CD14-positive monocyte (primary cell): ENCODE measurements at regions not wholly inside any gene's neighbourhood (a gene's known extent, or its start where the extent isn't known, plus 50 kb on each side); places are given as distances from the start of the nearest gene placed in this dataset.

ENCODE experiments used
- DNase-seq, 3 donors: peaks; one replicate each; pipeline ENCODE4 v3.0.0-alpha.2; 2011 to 2022
- H2AFZ ChIP-seq: 2 replicates; pipeline ENCODE4 v1.6.0; 2012; ENCODE audit warnings: mild to moderate bottlenecking, low read depth, low read length, inconsistent platforms; ENCODE audit not compliant: insufficient read depth, poor library complexity, severe bottlenecking
- H3K27ac ChIP-seq, 2 donors: 1 replicate in 1 of 2; 2 replicates in 1 of 2; pipeline ENCODE4 v1.5.1; 2012 to 2013; ENCODE audit warnings: low read length in 2 of 2, control low read depth in 1 of 2, inconsistent platforms in 1 of 2, low read depth in 1 of 2, mild to moderate bottlenecking in 1 of 2
- H3K27me3 ChIP-seq, 2 donors: one replicate each; pipeline versions ENCODE4 v1.6.0 to v1.6.1; 2011 to 2013; ENCODE audit warnings: low read length in 2 of 2; ENCODE audit not compliant: control insufficient read depth in 2 of 2, insufficient read depth in 2 of 2
- H3K36me3 ChIP-seq, 2 donors: replicated peaks in 1 of 2; 1 replicate in 1 of 2; 2 replicates in 1 of 2; pipeline versions ENCODE4 v1.5.1 to v1.6.1; 2012 to 2013; ENCODE audit warnings: low read length in 2 of 2, control low read depth in 1 of 2, inconsistent platforms in 1 of 2, mild to moderate bottlenecking in 1 of 2; ENCODE audit not compliant: insufficient read depth in 2 of 2, control insufficient read depth in 1 of 2
- H3K4me1 ChIP-seq, 2 donors: 1 replicate in 1 of 2; 2 replicates in 1 of 2; pipeline versions ENCODE4 v1.5.1 to v1.6.1; 2012 to 2013; ENCODE audit warnings: low read length in 2 of 2, control low read depth in 1 of 2, inconsistent platforms in 1 of 2, mild to moderate bottlenecking in 1 of 2, moderate library complexity in 1 of 2; ENCODE audit not compliant: insufficient read depth in 2 of 2, control insufficient read depth in 1 of 2
- H3K4me2 ChIP-seq: replicated peaks from 2 replicates; pipeline ENCODE3; 2012; ENCODE audit warnings: low read length, moderate library complexity, mild to moderate bottlenecking; ENCODE audit not compliant: poor library complexity, severe bottlenecking; ENCODE audit errors: extremely low read depth
- H3K4me3 ChIP-seq, 3 experiments: fragments of 200-600 bp in 1 of 3; sonication (generic) in 1 of 3; replicated peaks in 1 of 3; 1 replicate in 2 of 3; 2 replicates in 1 of 3; pipeline ENCODE4 v1.5.1; 2011 to 2013; ENCODE audit warnings: low read length in 3 of 3, mild to moderate bottlenecking in 3 of 3, control low read depth in 2 of 3, low read depth in 2 of 3, inconsistent platforms in 1 of 3, moderate library complexity in 1 of 3
- H3K79me2 ChIP-seq: 2 replicates; pipeline ENCODE4 v1.6.0; 2012; ENCODE audit warnings: mild to moderate bottlenecking, control low read depth, inconsistent platforms, low read length, moderate library complexity; ENCODE audit not compliant: insufficient read depth
- H3K9ac ChIP-seq: 2 replicates; pipeline ENCODE4 v1.6.0; 2017; ENCODE audit warnings: low read length, mild to moderate bottlenecking; ENCODE audit not compliant: insufficient read depth, poor library complexity, severe bottlenecking
- H3K9me3 ChIP-seq, 2 donors: replicated peaks in 1 of 2; 1 replicate in 1 of 2; 2 replicates in 1 of 2; pipeline versions ENCODE4 v1.5.1 to v1.6.1; 2012 to 2013; ENCODE audit warnings: low read length in 2 of 2, control low read depth in 1 of 2; ENCODE audit not compliant: control insufficient read depth in 1 of 2, insufficient read depth in 1 of 2
- H4K20me1 ChIP-seq: 2 replicates; pipeline ENCODE4 v1.6.0; 2012; ENCODE audit warnings: mild to moderate bottlenecking, low read length, control low read depth, moderate library complexity; ENCODE audit not compliant: insufficient read depth
- H3K27ac Mint-ChIP-seq, 7 donors: one replicate each; pipeline ENCODE4 v1.8.0; 2020; ENCODE audit warnings: mild to moderate bottlenecking in 7 of 7, mixed read lengths in 7 of 7, moderate library complexity in 6 of 7, inconsistent platforms in 2 of 7
- H3K27me3 Mint-ChIP-seq, 3 donors: one replicate each; pipeline ENCODE4 v1.8.0; 2021 to 2022; ENCODE audit warnings: low read depth in 3 of 3, mild to moderate bottlenecking in 3 of 3, mixed read lengths in 3 of 3, moderate library complexity in 3 of 3, inconsistent platforms in 1 of 3
- H3K36me3 Mint-ChIP-seq, 2 donors: one replicate each; pipeline ENCODE4 v1.8.0; 2020; ENCODE audit warnings: mixed read lengths in 2 of 2, inconsistent platforms in 1 of 2, mild to moderate bottlenecking in 1 of 2
- H3K4me1 Mint-ChIP-seq: one replicate; pipeline ENCODE4 v1.8.0; 2020; ENCODE audit warnings: mild to moderate bottlenecking, mixed read lengths
- H3K4me3 Mint-ChIP-seq, 2 donors: one replicate each; pipeline ENCODE4 v1.8.0; 2020; ENCODE audit warnings: mild to moderate bottlenecking in 2 of 2, mixed read lengths in 2 of 2, moderate library complexity in 1 of 2
- H3K9me3 Mint-ChIP-seq, 7 donors: one replicate each; pipeline ENCODE4 v1.8.0; 2020 to 2022; ENCODE audit warnings: mixed read lengths in 7 of 7, mild to moderate bottlenecking in 6 of 7, moderate library complexity in 6 of 7, inconsistent platforms in 2 of 7
- CTCF ChIP-seq: fragments of 200-600 bp; IDR thresholded peaks from one replicate; pipeline ENCODE4 v1.8.0; 2022; ENCODE audit warnings: antibody characterized with exemption, mild to moderate bottlenecking
- WGBS: methylation state at CpG from one replicate; pipeline ENCODE4 v1.1.5; 2013; ENCODE audit warnings: missing lambda C conversion rate; ENCODE audit not compliant: insufficient coverage; 5-methylcytosine and 5-hydroxymethylcytosine counted together
- intact Hi-C, 2 donors: fragments of 100-400 bp; cut with micrococcal nuclease; formaldehyde crosslinking; loops; one replicate each; pipeline versions ENCODE4 v1.15.0 to v1.15.1; 2023

GRCh38 chr15:35944945-35945585, 399.1 kb upstream of the DPH6 start:
- Histone ChIP-seq H3K27me3 (no peaks in the 10 kb centered on the region), H4K20me1 (no peaks in the 10 kb centered on the region), H3K27ac (no peak overlapping the region), H3K4me3 (no peak overlapping the region), H3K36me3 (no peaks in the 10 kb centered on the region), H3K79me2 (no peaks in the 10 kb centered on the region), H3K9me3 (peaks cover 4 to 13% of the 10 kb centered on the region in 2 donors), H3K4me1 (no peaks in the 10 kb centered on the region), H3K4me2 (no peak overlapping the region), H3K9ac (no peak overlapping the region), H2AFZ (no peak overlapping the region)
- TF ChIP-seq CTCF, result no peak
- Mint-ChIP-seq H3K27me3 (no peaks in the 10 kb centered on the region), H3K4me3 (no peak overlapping the region), H3K9me3 (peaks cover 2 to 14% (median 6%) of the 10 kb centered on the region in 7 donors), H3K27ac (no peak overlapping the region), H3K4me1 (no peaks in the 10 kb centered on the region), H3K36me3 (no peaks in the 10 kb centered on the region)
- intact Hi-C loops, result no loop called here
- no peak for DNase-seq
- 82% methylated on average over 1 of the region's 8 CpGs for WGBS

DNA sequence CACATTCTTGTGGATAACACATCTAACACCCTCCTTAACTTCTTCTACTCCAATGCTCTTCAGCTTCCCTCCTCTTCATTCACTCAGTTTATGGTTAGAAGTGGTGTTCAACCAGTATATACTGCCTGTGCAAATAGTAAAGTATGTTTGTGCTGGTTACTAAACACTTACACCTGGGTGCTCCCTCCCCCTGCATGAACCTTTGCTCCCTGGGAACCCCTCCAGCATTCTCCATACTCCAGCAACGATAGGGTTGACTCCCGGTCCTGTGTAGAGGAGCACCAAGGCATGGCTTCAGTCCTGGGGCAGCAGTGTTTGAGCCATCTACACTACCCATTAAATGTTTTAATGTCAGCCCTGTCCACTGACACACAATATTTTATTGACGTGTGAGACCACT, 407.5 kb upstream of the DPH6 start:
- 100% methylated on average over 3 of the region's 3 CpGs for WGBS
- Mint-ChIP-seq H3K27ac (no peak overlapping the region), H3K4me1 (no peaks in the 10 kb centered on the region), H3K4me3 (no peak overlapping the region), H3K27me3 (no peaks in the 10 kb centered on the region), H3K9me3 (peaks cover 0 to 8% (median 2%) of the 10 kb centered on the region in 7 donors), H3K36me3 (no peaks in the 10 kb centered on the region)
- H3K27ac ChIP-seq, result no peak overlapping the region
- no peak overlapping the region for H3K4me2 ChIP-seq
- no peaks in the 10 kb centered on the region for H3K4me1 ChIP-seq
- no peak overlapping the region for H2AFZ ChIP-seq
- no peak for DNase-seq
- H3K79me2 ChIP-seq, result no peaks in the 10 kb centered on the region
- intact Hi-C loops, result no loop called here
- H3K36me3 ChIP-seq, result no peaks in the 10 kb centered on the region
- no peaks in the 10 kb centered on the region for H4K20me1 ChIP-seq
- H3K9me3 ChIP-seq, result no peaks in the 10 kb centered on the region
- no peak for TF ChIP-seq CTCF
- no peak overlapping the region for H3K4me3 ChIP-seq
- H3K9ac ChIP-seq, result no peak overlapping the region
- no peaks in the 10 kb centered on the region for H3K27me3 ChIP-seq
